ENCODE measurements at regions not wholly inside any gene's neighbourhood (a gene's known extent, or its start where the extent isn't known, plus 50 kb on each side); places are given as distances from the start of the nearest gene placed in this dataset.

DNA sequence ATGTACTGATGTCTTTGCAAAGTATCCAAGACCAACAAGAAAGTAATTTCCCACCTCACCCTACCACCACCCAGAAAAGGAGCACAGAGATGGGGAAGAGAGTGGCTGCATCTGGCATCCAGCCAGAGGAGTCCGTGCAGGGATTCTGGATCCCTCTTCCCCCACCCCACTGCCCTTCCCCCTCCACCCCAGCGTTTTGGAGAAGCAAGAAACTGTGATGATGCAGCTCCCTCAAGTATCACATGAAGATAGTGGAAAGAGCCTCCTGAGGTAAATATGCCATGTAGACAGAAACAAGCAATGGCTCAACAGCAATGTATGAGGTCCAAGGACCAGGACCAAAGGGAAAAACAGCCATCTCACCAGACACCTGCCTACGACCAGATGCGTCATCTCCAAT is 153.8 kb downstream of the DEPDC1B start:
- Histone ChIP-seq H3K27me3 (ENCODE audit: control insufficient read depth, insufficient read depth, low read length) (no peaks in the 10 kb centered on the region), H3K36me3 (ENCODE audit: control insufficient read depth, insufficient read depth, low read length) (no peaks in the 10 kb centered on the region), H3K4me3 (ENCODE audit: low read depth, low read length) (no peak overlapping the region)
- TF ChIP-seq, protein P1, sequence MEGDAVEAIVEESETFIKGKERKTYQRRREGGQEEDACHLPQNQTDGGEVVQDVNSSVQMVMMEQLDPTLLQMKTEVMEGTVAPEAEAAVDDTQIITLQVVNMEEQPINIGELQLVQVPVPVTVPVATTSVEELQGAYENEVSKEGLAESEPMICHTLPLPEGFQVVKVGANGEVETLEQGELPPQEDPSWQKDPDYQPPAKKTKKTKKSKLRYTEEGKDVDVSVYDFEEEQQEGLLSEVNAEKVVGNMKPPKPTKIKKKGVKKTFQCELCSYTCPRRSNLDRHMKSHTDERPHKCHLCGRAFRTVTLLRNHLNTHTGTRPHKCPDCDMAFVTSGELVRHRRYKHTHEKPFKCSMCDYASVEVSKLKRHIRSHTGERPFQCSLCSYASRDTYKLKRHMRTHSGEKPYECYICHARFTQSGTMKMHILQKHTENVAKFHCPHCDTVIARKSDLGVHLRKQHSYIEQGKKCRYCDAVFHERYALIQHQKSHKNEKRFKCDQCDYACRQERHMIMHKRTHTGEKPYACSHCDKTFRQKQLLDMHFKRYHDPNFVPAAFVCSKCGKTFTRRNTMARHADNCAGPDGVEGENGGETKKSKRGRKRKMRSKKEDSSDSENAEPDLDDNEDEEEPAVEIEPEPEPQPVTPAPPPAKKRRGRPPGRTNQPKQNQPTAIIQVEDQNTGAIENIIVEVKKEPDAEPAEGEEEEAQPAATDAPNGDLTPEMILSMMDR (IDR thresholded peaks at IDR 0.05; ENCODE audit: insufficient read depth, low read length, poor library complexity, severe bottlenecking), result no peak
- no peak for DNase-seq (ENCODE audit: low read depth)

DNA sequence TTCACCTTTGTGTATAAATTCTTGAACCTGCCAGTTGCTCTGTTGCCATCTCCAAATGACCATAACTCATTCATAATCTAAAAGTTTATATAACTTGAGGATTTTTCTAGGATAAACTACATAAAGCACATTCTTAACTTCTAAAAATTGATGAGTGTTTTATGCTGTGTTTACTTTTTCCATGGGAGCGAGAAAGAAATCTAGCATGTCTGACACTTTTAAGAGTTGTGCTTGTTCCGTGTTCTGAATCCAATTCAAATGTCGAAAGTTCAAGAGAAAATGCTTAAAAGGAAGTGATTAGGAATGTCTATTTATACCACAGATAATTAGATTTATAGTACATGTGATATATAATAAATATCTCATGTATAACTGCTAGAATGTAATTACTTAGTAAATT is 154.4 kb downstream of the DEPDC1B start:
- Histone ChIP-seq H3K27me3 (ENCODE audit: control insufficient read depth, insufficient read depth, low read length) (no peaks in the 10 kb centered on the region), H3K4me3 (ENCODE audit: low read depth, low read length) (no peak overlapping the region), H3K36me3 (ENCODE audit: control insufficient read depth, insufficient read depth, low read length) (no peaks in the 10 kb centered on the region)
- TF ChIP-seq, protein P1 (IDR thresholded peaks at IDR 0.05; ENCODE audit: insufficient read depth, low read length, poor library complexity, severe bottlenecking), result no peak
- no peak for DNase-seq (ENCODE audit: low read depth)

DNA sequence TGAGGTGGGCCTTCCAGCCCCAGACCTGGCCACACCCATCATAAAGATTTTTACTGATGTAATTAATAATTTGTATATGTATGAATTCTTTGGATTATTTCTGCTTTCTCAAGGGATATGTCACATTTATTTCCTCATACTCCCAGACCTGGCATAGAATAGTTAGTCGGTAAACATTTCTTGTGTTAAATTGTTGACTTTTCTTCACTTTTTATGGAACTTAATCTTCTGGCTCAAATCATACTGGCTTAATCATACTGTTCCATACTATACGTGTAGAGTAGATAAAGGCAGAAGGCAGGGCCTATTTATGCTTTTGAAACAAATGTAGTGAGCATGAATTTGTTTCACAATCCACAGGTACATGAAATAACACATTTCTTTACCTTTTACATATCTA is 155.8 kb downstream of the DEPDC1B start:
- no peak for DNase-seq (ENCODE audit: low read depth)
- TF ChIP-seq, protein P1 (IDR thresholded peaks at IDR 0.05; ENCODE audit: insufficient read depth, low read length, poor library complexity, severe bottlenecking), result no peak
- Histone ChIP-seq H3K4me3 (ENCODE audit: low read depth, low read length) (no peak overlapping the region), H3K36me3 (ENCODE audit: control insufficient read depth, insufficient read depth, low read length) (no peaks in the 10 kb centered on the region), H3K27me3 (ENCODE audit: control insufficient read depth, insufficient read depth, low read length) (no peaks in the 10 kb centered on the region)

GRCh38 chr5:60541980-60542379 is 158.0 kb downstream of the DEPDC1B start:
- peak; percentile 10 for DNase-seq (ENCODE audit: low read depth)

GRCh38 chr5:60540856-60541805 is 158.8 kb downstream of the DEPDC1B start:
- H3K4me3 ChIP-seq (ENCODE audit: low read depth, low read length), result no peak overlapping the region
- no peak for DNase-seq (ENCODE audit: low read depth)
- TF ChIP-seq, protein P1 (IDR thresholded peaks at IDR 0.05; ENCODE audit: insufficient read depth, low read length, poor library complexity, severe bottlenecking), result no peak

More at GRCh38 chr5:60541980-60542379, 158.0 kb downstream of the DEPDC1B start:
- H3K27me3 ChIP-seq (ENCODE audit: control insufficient read depth, insufficient read depth, low read length), result no peaks in the 10 kb centered on the region
- H3K4me3 ChIP-seq (ENCODE audit: low read depth, low read length), result no peak overlapping the region
- TF ChIP-seq, protein P1 (IDR thresholded peaks at IDR 0.05; ENCODE audit: insufficient read depth, low read length, poor library complexity, severe bottlenecking), result no peak
- H3K36me3 ChIP-seq (ENCODE audit: control insufficient read depth, insufficient read depth, low read length), result no peaks in the 10 kb centered on the region

More at GRCh38 chr5:60540856-60541805, 158.8 kb downstream of the DEPDC1B start:
- Histone ChIP-seq H3K36me3 (ENCODE audit: control insufficient read depth, insufficient read depth, low read length) (no peaks in the 10 kb centered on the region), H3K27me3 (ENCODE audit: control insufficient read depth, insufficient read depth, low read length) (no peaks in the 10 kb centered on the region)

Measured in kidney epithelial cell (primary cell).